Stimulated activated CD4-positive, alpha-beta T cell treated with anti-CD3 and anti-CD28 coated beads, Interleukin-15, amount 100 ng/mL, for 48 hours (primary cell): ENCODE measurements at regions not wholly inside any gene's neighbourhood (a gene's known extent, or its start where the extent isn't known, plus 50 kb on each side); places are given as distances from the start of the nearest gene placed in this dataset.
"Not testable (repeated sequence)": the region's sequence is repeated elsewhere in the genome, so short reads cannot be mapped to it uniquely, and the experiment has no call there.

Source experiments
- DNase-seq, 2 donors: peaks; one replicate each; pipeline ENCODE4 v3.0.0-alpha.2; 2020; ENCODE audit warnings: low read depth in 2 of 2

GRCh38 chr1:79704067-79704466 is 697.5 kb upstream of the ADGRL4 start:
- no peak for DNase-seq

- DNase-seq = not testable (repeated sequence)
These were observed 695.9 kb upstream of the ADGRL4 start for GRCh38 chr1:79702336-79702999.

- DNase-seq = no peak
These were observed 688.6 kb upstream of the ADGRL4 start for GRCh38 chr1:79695138-79695537.

- no peak for DNase-seq
These were observed 687.7 kb upstream of the ADGRL4 start for GRCh38 chr1:79694241-79694640.

GRCh38 chr1:79693441-79694114 is 687.0 kb upstream of the ADGRL4 start:
- no peak for DNase-seq

GRCh38 chr1:79692519-79692918 is 686.0 kb upstream of the ADGRL4 start:
- DNase-seq = no peak

- DNase-seq = no peak
These were observed 682.4 kb upstream of the ADGRL4 start for GRCh38 chr1:79688932-79689331.

- no peak for DNase-seq
These were observed 676.9 kb upstream of the ADGRL4 start for GRCh38 chr1:79683420-79683819.

- DNase-seq = no peak
These were observed 675.9 kb upstream of the ADGRL4 start for GRCh38 chr1:79682478-79682877.

GRCh38 chr1:79681382-79681781 is 674.9 kb upstream of the ADGRL4 start:
- DNase-seq = no peak

- no peak for DNase-seq
These were observed 673.4 kb upstream of the ADGRL4 start for GRCh38 chr1:79679916-79680315.

- DNase-seq = no peak
These were observed 661.5 kb upstream of the ADGRL4 start for GRCh38 chr1:79667848-79668696.

- no peak for DNase-seq
These were observed 660.6 kb upstream of the ADGRL4 start for GRCh38 chr1:79667166-79667565.

GRCh38 chr1:79663916-79664315 is 657.4 kb upstream of the ADGRL4 start:
- DNase-seq = no peak

GRCh38 chr1:79662596-79662995 is 656.1 kb upstream of the ADGRL4 start:
- no peak for DNase-seq

- DNase-seq = no peak
These were observed 653.6 kb upstream of the ADGRL4 start for GRCh38 chr1:79660129-79660528.

- DNase-seq = no peak
These were observed 651.6 kb upstream of the ADGRL4 start for GRCh38 chr1:79657951-79658658.

GRCh38 chr1:79655876-79656275 is 649.3 kb upstream of the ADGRL4 start:
- no peak for DNase-seq

GRCh38 chr1:79652426-79652825 is 645.9 kb upstream of the ADGRL4 start:
- DNase-seq = no peak

GRCh38 chr1:79648126-79648525 is 641.6 kb upstream of the ADGRL4 start:
- no peak for DNase-seq

- DNase-seq = no peak
These were observed 640.4 kb upstream of the ADGRL4 start for GRCh38 chr1:79646880-79647279.

GRCh38 chr1:79638382-79638781 is 631.9 kb upstream of the ADGRL4 start:
- DNase-seq = no peak
